Psoas muscle (tissue), 7 donors: ENCODE measurements at regions not wholly inside any gene's neighbourhood (a gene's known extent, or its start where the extent isn't known, plus 50 kb on each side); places are given as distances from the start of the nearest gene placed in this dataset.

Experiments used
- ATAC-seq, 4 donors: fragments of 200-7000 bp; cut with Tn5 transposase; one replicate each; pipeline ENCODE4 v1.9.1; 2020; ENCODE audit warnings: moderate library complexity in 3 of 4, mild to moderate bottlenecking in 2 of 4
- DNase-seq, 2 donors: peaks; one replicate each; pipeline ENCODE4 v3.0.0-alpha.2; 2020
- H3K27ac ChIP-seq: fragments of 200-600 bp; one replicate; pipeline ENCODE4 v1.8.0; 2022
- H3K27me3 ChIP-seq, 3 donors: fragments of 200-600 bp in 1 of 3; one replicate each; pipeline versions ENCODE4 v1.6.1 to v1.8.0; 2013 to 2022; ENCODE audit warnings: low read length in 2 of 3, mild to moderate bottlenecking in 2 of 3, moderate library complexity in 1 of 3; ENCODE audit not compliant: insufficient read depth in 3 of 3
- H3K36me3 ChIP-seq, 2 donors: fragments of 200-600 bp in 1 of 2; one replicate each; pipeline versions ENCODE4 v1.6.1 to v1.8.0; 2013 to 2022; ENCODE audit warnings: low read depth in 1 of 2, mild to moderate bottlenecking in 1 of 2, moderate library complexity in 1 of 2; ENCODE audit not compliant: insufficient read depth in 1 of 2
- H3K4me1 ChIP-seq: fragments of 200-600 bp; one replicate; pipeline ENCODE4 v1.8.0; 2022
- H3K4me3 ChIP-seq: fragments of 200-600 bp; one replicate; pipeline ENCODE4 v1.8.0; 2022; ENCODE audit warnings: mild to moderate bottlenecking
- H3K9me3 ChIP-seq: fragments of 200-600 bp; one replicate; pipeline ENCODE4 v1.8.0; 2022
- CTCF ChIP-seq: fragments of 200-600 bp; IDR thresholded peaks from one replicate; pipeline ENCODE4 v1.8.0; 2022; ENCODE audit warnings: antibody characterized with exemption
- WGBS, 3 donors: extraction: QIAGEN DNeasy Blood & Tissue Kit; methylation state at CpG; one replicate each; pipeline versions ENCODE4 v1.1.6 to v1.1.7; 2013; 5-methylcytosine and 5-hydroxymethylcytosine counted together
- intact Hi-C, 2 donors: fragments of 100-400 bp; cut with DNase I; formaldehyde crosslinking; loops; one replicate each; pipeline versions ENCODE4 v1.11.0 to v1.14.2; 2022
- donor health status: healthy with polysubstance abuse.
- donor health status: DM: no; HTN: no; CAD: no; lungs with moderate emphysema.
- donor health status: Bipolar disorder and iron deficiency.
- donor health status: healthy.
- donor health status: DM: yes; HTN: yes; CAD: no.
- donor health status: DM: no; HTN: no; CAD: no.
- donor health status: DM: yes; HTN: yes; CAD: no.

- Histone ChIP-seq H3K27me3 (no peaks in the 10 kb centered on the region), H3K36me3 (no peaks in the 10 kb centered on the region), H3K9me3 (no peaks in the 10 kb centered on the region), H3K4me3 (no peak overlapping the region), H3K4me1 (no peaks in the 10 kb centered on the region), H3K27ac (no peak overlapping the region)
- ATAC-seq: no peak
- TF ChIP-seq CTCF: no peak
- intact Hi-C loops: no loop called here
- DNase-seq: no peak
- 66 to 74% (median 67%) methylated on average over 10 of the region's 10 CpGs for WGBS, 3 donors
Observed at GRCh38 chr5:61823065-61823464, 482.9 kb upstream of the KIF2A start.

- Histone ChIP-seq H3K36me3 (no peaks in the 10 kb centered on the region), H3K9me3 (no peaks in the 10 kb centered on the region), H3K4me3 (no peak overlapping the region), H3K27me3 (no peaks in the 10 kb centered on the region), H3K27ac (no peak overlapping the region), H3K4me1 (no peaks in the 10 kb centered on the region)
- intact Hi-C loops: no loop called here
- ATAC-seq: no peak
- no peak for DNase-seq
- 5 to 24% (median 13%) methylated on average over 2 of the region's 2 CpGs for WGBS, 3 donors
- TF ChIP-seq CTCF: no peak
Observed at GRCh38 chr5:61823781-61824180, 482.2 kb upstream of the KIF2A start.

GRCh38 chr5:61824396-61824795, 481.6 kb upstream of the KIF2A start:
- WGBS, 3 donors: 66 to 81% (median 72%) methylated on average over 4 of the region's 4 CpGs

GRCh38 chr5:61827445-61827975, 478.5 kb upstream of the KIF2A start:
- WGBS, 3 donors: 81 to 86% (median 81%) methylated on average over 2 of the region's 2 CpGs
- Histone ChIP-seq H3K9me3 (no peaks in the 10 kb centered on the region), H3K36me3 (no peaks in the 10 kb centered on the region), H3K27me3 (no peaks in the 10 kb centered on the region), H3K4me3 (no peak overlapping the region), H3K27ac (no peak overlapping the region), H3K4me1 (no peaks in the 10 kb centered on the region)
- TF ChIP-seq CTCF: no peak
- intact Hi-C loops: no loop called here
- DNase-seq (no peak), ATAC-seq (no peak)

More at GRCh38 chr5:61824396-61824795, 481.6 kb upstream of the KIF2A start:
- Histone ChIP-seq H3K36me3 (no peaks in the 10 kb centered on the region), H3K9me3 (no peaks in the 10 kb centered on the region), H3K4me3 (no peak overlapping the region), H3K27ac (no peak overlapping the region), H3K27me3 (no peaks in the 10 kb centered on the region), H3K4me1 (no peaks in the 10 kb centered on the region)
- no peak for ATAC-seq
- no peak for TF ChIP-seq CTCF
- no peak for DNase-seq
- intact Hi-C loops: no loop called here

- 69 to 82% (median 78%) methylated on average over 3 of the region's 3 CpGs for WGBS, 3 donors
- no peak for TF ChIP-seq CTCF
- DNase-seq (no peak), ATAC-seq (no peak)
- no peaks in the 10 kb centered on the region for H3K9me3 ChIP-seq
- H3K36me3 ChIP-seq: no peaks in the 10 kb centered on the region
- no peak overlapping the region for H3K27ac ChIP-seq
- H3K4me1 ChIP-seq: no peaks in the 10 kb centered on the region
- intact Hi-C loops: no loop called here
- no peaks in the 10 kb centered on the region for H3K27me3 ChIP-seq
- H3K4me3 ChIP-seq: no peak overlapping the region
Observed at GRCh38 chr5:61828856-61829255, 477.1 kb upstream of the KIF2A start.
